WTC11 (cell line): ENCODE measurements at regions not wholly inside any gene's neighbourhood (a gene's known extent, or its start where the extent isn't known, plus 50 kb on each side); places are given as distances from the start of the nearest gene placed in this dataset.

Source experiments
- ATAC-seq: fragments of 200-7000 bp; cut with Tn5 transposase; 2 replicates; pipeline ENCODE4 v1.10.0; 2021; ENCODE audit warnings: mild to moderate bottlenecking, moderate library complexity
- CTCF ChIA-PET: fragments of 300-600 bp; sonication (Branson Sonifier 250); formaldehyde crosslinking; loops from one replicate; lab custom pipeline; 2021; ENCODE audit warnings: antibody characterized with exemption; lab: Charles Lee
- POLR2A ChIA-PET: fragments of 350-600 bp; sonication (Branson Sonifier 250); formaldehyde crosslinking; loops from one replicate; lab custom pipeline; 2021; ENCODE audit warnings: antibody characterized with exemption; lab: Charles Lee
- DNase-seq: peaks from one replicate; pipeline ENCODE4 v3.0.0; 2021; ENCODE audit warnings: low spot score
- H3K27ac Mint-ChIP-seq: 2 replicates; pipeline ENCODE4 v1.8.0; 2021; ENCODE audit warnings: mixed read lengths
- H3K27me3 Mint-ChIP-seq: 2 replicates; pipeline ENCODE4 v1.8.0; 2021; ENCODE audit warnings: low read depth, mild to moderate bottlenecking, moderate library complexity, mixed read lengths
- H3K36me3 Mint-ChIP-seq: 2 replicates; pipeline ENCODE4 v1.8.0; 2021; ENCODE audit warnings: mixed read lengths
- H3K4me1 Mint-ChIP-seq: 2 replicates; pipeline ENCODE4 v1.8.0; 2022; ENCODE audit warnings: mixed read lengths
- H3K4me3 Mint-ChIP-seq: 2 replicates; pipeline ENCODE4 v1.8.0; 2021; ENCODE audit warnings: mild to moderate bottlenecking, moderate library complexity, mixed read lengths
- H3K9me3 Mint-ChIP-seq: 2 replicates; pipeline ENCODE4 v1.8.0; 2021; ENCODE audit warnings: mixed read lengths
- AFF4 ChIP-seq: sonication (generic); formaldehyde crosslinking; IDR thresholded peaks from 2 replicates; pipeline ENCODE4 v1.8.1; 2023; ENCODE audit warnings: mild to moderate bottlenecking, missing genetic modification reagents, borderline replicate concordance
- AR ChIP-seq: fragments of 250-450 bp; sonication (Bioruptor Pico); IDR thresholded peaks from 2 replicates; pipeline ENCODE4 v1.9.0; 2021; ENCODE audit warnings: mild to moderate bottlenecking
- ATF2 ChIP-seq: sonication (generic); formaldehyde crosslinking; IDR thresholded peaks from 2 replicates; pipeline ENCODE4 v1.8.1; 2022; ENCODE audit warnings: low read depth, missing genetic modification reagents, borderline replicate concordance
- ATF6 ChIP-seq: sonication (generic); formaldehyde crosslinking; IDR thresholded peaks from 2 replicates; pipeline ENCODE4 v1.8.1; 2023; ENCODE audit warnings: mild to moderate bottlenecking, missing genetic modification reagents
- CBFB ChIP-seq: sonication (generic); formaldehyde crosslinking; IDR thresholded peaks from 2 replicates; pipeline ENCODE4 v1.8.1; 2022; ENCODE audit warnings: mild to moderate bottlenecking, low read depth, missing genetic modification reagents
- EMX1 ChIP-seq: fragments of 250-450 bp; sonication (Bioruptor Pico); IDR thresholded peaks from 2 replicates; pipeline ENCODE4 v1.8.0; 2021; ENCODE audit warnings: mild to moderate bottlenecking
- GABPB1 ChIP-seq: sonication (generic); formaldehyde crosslinking; IDR thresholded peaks from 2 replicates; pipeline ENCODE4 v1.8.1; 2023; ENCODE audit warnings: mild to moderate bottlenecking, missing genetic modification reagents
- GRHL2 ChIP-seq: fragments of 250-450 bp; sonication (Bioruptor Pico); IDR thresholded peaks from 2 replicates; pipeline ENCODE4 v1.8.0; 2022; ENCODE audit warnings: mild to moderate bottlenecking, moderate library complexity; ENCODE audit not compliant: insufficient replicate concordance, severe bottlenecking
- HMGXB4 ChIP-seq: sonication (generic); formaldehyde crosslinking; IDR thresholded peaks from 2 replicates; pipeline ENCODE4 v1.8.1; 2023; ENCODE audit warnings: mild to moderate bottlenecking, moderate library complexity, missing genetic modification reagents
- IRF2 ChIP-seq: sonication (generic); formaldehyde crosslinking; IDR thresholded peaks from 2 replicates; pipeline ENCODE4 v1.8.0; 2022; ENCODE audit warnings: low read depth, missing genetic modification reagents, borderline replicate concordance
- JAZF1 ChIP-seq: fragments of 250-450 bp; sonication (Bioruptor Pico); IDR thresholded peaks from 2 replicates; pipeline ENCODE4 v1.9.0; 2021; ENCODE audit warnings: moderate library complexity, mild to moderate bottlenecking, inconsistent platforms
- NFATC4 ChIP-seq: fragments of 250-450 bp; sonication (Bioruptor Pico); IDR thresholded peaks from 2 replicates; pipeline ENCODE4 v1.9.0; 2021; ENCODE audit warnings: mild to moderate bottlenecking
- NFYB ChIP-seq: sonication (generic); formaldehyde crosslinking; conservative IDR thresholded peaks from 2 replicates; pipeline ENCODE4 v1.8.0; 2022; ENCODE audit warnings: low read depth, missing genetic modification reagents
- NR2C2 ChIP-seq: sonication (generic); formaldehyde crosslinking; IDR thresholded peaks from 2 replicates; pipeline ENCODE4 v1.8.0; 2022; ENCODE audit warnings: mild to moderate bottlenecking, missing genetic modification reagents
- RORB ChIP-seq: fragments of 250-450 bp; sonication (Bioruptor Pico); IDR thresholded peaks from 2 replicates; pipeline ENCODE4 v1.9.0; 2021; ENCODE audit warnings: mild to moderate bottlenecking
- SP1 ChIP-seq: sonication (generic); formaldehyde crosslinking; conservative IDR thresholded peaks from 2 replicates; pipeline ENCODE4 v1.8.1; 2022; ENCODE audit warnings: missing genetic modification reagents
- TCF7 ChIP-seq: sonication (generic); formaldehyde crosslinking; IDR thresholded peaks from 2 replicates; pipeline ENCODE4 v1.8.0; 2022; ENCODE audit warnings: mild to moderate bottlenecking, low read depth, missing genetic modification reagents, moderate library complexity
- ZNF232 ChIP-seq: sonication (generic); formaldehyde crosslinking; IDR thresholded peaks from 2 replicates; pipeline ENCODE4 v1.8.0; 2022; ENCODE audit warnings: mild to moderate bottlenecking, missing genetic modification reagents
- ZNF281 ChIP-seq: sonication (generic); formaldehyde crosslinking; IDR thresholded peaks from 2 replicates; pipeline ENCODE4 v1.8.0; 2023; ENCODE audit warnings: mild to moderate bottlenecking, missing genetic modification reagents

GRCh38 chr4:115920637-115921036 lies 807.2 kb upstream of the NDST4 start:
- ATAC-seq: no peak
- TF ChIP-seq ZNF232 (no peak), HMGXB4 (CRISPR knock-in tag) (no peak), NR2C2 (CRISPR knock-in tag) (no peak), IRF2 (CRISPR knock-in tag) (no peak)
- Mint-ChIP-seq H3K36me3 (peaks cover 2% of the 10 kb centered on the region; the same call in 1 of the 2 replicates), H3K27ac (no peak overlapping the region), H3K4me3 (no peak overlapping the region), H3K27me3 (no peaks in the 10 kb centered on the region), H3K9me3 (peaks cover 15% of the 10 kb centered on the region), H3K4me1 (peaks cover 16% of the 10 kb centered on the region)
- ChIA-PET POLR2A (no interaction called here), CTCF (no interaction called here)
- no peak for DNase-seq

- peaks cover 15% of the 10 kb centered on the region for H3K9me3 Mint-ChIP-seq
- DNase-seq (no peak), ATAC-seq (no peak)
- no peak overlapping the region for H3K4me3 Mint-ChIP-seq
- CTCF ChIA-PET: no interaction called here
- H3K27ac Mint-ChIP-seq: no peak overlapping the region
- no peaks in the 10 kb centered on the region for H3K27me3 Mint-ChIP-seq
- TF ChIP-seq AFF4 (CRISPR knock-in tag) (no peak), TCF7 (no peak), CBFB (CRISPR knock-in tag) (no peak), NFYB (CRISPR knock-in tag) (no peak), GRHL2 (CRISPR knock-in tag) (no peak), GABPB1 (CRISPR knock-in tag) (no peak), AR (no peak), EMX1 (CRISPR knock-in tag) (no peak)
- peaks cover 16% of the 10 kb centered on the region for H3K4me1 Mint-ChIP-seq
- POLR2A ChIA-PET: no interaction called here
- peaks cover 2% of the 10 kb centered on the region; the same call in 1 of the 2 replicates for H3K36me3 Mint-ChIP-seq
Observed at GRCh38 chr4:115918149-115918548, 804.7 kb upstream of the NDST4 start.

GRCh38 chr4:115906428-115906827 lies 793.0 kb upstream of the NDST4 start:
- ChIA-PET CTCF (interaction anchor here (0.7 kb wide), 1 partner anchor 508 kb away, joined by 3 read pairs; no protein-coding TSS in a partner anchor), POLR2A (no interaction called here)
- no peaks in the 10 kb centered on the region for H3K4me1 Mint-ChIP-seq
- no peak for ATAC-seq
- H3K9me3 Mint-ChIP-seq: peaks cover 45% of the 10 kb centered on the region
- no peaks in the 10 kb centered on the region for H3K27me3 Mint-ChIP-seq
- no peak overlapping the region for H3K4me3 Mint-ChIP-seq
- DNase-seq: no peak
- no peak overlapping the region for H3K27ac Mint-ChIP-seq
- H3K36me3 Mint-ChIP-seq: peaks cover 34% of the 10 kb centered on the region
- TF ChIP-seq IRF2 (CRISPR knock-in tag) (no peak), ATF6 (no peak), JAZF1 (no peak), ZNF281 (CRISPR knock-in tag) (no peak), NFATC4 (CRISPR knock-in tag) (no peak), SP1 (no peak), RORB (CRISPR knock-in tag) (no peak), ATF2 (CRISPR knock-in tag) (no peak)
